VCaP (cell line): ENCODE measurements at regions not wholly inside any gene's neighbourhood (a gene's known extent, or its start where the extent isn't known, plus 50 kb on each side); places are given as distances from the start of the nearest gene placed in this dataset.
"Not testable (repeated sequence)": the region's sequence is repeated elsewhere in the genome, so short reads cannot be mapped to it uniquely, and the experiment has no call there.

Experiments used
- H3K27ac ChIP-seq: fragments of 450-650 bp; 2 replicates; pipeline ENCODE4 v1.5.1; 2017
- TF ChIP-seq, protein P1 (sequence below): fragments of 450-650 bp; conservative IDR thresholded peaks from 2 replicates; pipeline ENCODE4 v1.5.1; 2017; ENCODE audit warnings: mild to moderate bottlenecking, moderate library complexity

DNA sequence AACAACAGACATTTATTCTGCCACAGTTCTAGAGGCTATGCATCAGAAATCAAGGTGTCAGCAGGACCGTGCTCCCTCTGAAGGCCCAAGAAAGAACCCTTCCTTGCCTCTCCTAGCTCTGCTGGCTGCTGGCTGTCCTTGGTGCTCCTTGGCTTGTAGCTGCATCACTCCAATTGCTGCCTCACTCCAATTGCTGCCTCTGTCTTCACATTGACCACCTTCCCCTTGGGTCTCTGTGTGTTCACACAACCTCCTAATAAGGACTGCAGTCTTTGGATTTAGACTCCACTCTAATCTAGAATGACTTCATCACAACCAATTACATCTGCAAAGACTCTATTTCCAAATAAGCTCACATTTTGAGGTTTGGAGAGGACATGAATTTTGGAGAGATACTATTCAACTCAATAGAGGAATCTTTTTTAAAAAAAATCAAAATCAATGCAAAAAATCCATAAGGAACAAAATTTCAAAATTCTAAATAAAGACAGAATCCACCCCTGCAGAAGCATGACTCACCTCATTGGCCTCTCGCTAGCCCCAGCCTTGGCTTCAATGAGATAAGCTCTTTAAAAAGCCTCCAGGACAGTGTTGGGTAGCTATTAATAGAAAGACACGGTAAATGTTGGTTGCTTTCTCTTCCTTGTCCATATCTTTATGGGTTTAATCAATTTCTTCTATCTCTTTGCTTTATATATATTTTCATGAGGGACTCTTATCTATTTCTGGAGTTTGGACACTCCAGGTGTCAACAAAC, 267.6 kb upstream of the MGAT5 start:
- H3K27ac ChIP-seq: no peak overlapping the region
- TF ChIP-seq, protein P1, sequence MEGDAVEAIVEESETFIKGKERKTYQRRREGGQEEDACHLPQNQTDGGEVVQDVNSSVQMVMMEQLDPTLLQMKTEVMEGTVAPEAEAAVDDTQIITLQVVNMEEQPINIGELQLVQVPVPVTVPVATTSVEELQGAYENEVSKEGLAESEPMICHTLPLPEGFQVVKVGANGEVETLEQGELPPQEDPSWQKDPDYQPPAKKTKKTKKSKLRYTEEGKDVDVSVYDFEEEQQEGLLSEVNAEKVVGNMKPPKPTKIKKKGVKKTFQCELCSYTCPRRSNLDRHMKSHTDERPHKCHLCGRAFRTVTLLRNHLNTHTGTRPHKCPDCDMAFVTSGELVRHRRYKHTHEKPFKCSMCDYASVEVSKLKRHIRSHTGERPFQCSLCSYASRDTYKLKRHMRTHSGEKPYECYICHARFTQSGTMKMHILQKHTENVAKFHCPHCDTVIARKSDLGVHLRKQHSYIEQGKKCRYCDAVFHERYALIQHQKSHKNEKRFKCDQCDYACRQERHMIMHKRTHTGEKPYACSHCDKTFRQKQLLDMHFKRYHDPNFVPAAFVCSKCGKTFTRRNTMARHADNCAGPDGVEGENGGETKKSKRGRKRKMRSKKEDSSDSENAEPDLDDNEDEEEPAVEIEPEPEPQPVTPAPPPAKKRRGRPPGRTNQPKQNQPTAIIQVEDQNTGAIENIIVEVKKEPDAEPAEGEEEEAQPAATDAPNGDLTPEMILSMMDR: no peak

DNA sequence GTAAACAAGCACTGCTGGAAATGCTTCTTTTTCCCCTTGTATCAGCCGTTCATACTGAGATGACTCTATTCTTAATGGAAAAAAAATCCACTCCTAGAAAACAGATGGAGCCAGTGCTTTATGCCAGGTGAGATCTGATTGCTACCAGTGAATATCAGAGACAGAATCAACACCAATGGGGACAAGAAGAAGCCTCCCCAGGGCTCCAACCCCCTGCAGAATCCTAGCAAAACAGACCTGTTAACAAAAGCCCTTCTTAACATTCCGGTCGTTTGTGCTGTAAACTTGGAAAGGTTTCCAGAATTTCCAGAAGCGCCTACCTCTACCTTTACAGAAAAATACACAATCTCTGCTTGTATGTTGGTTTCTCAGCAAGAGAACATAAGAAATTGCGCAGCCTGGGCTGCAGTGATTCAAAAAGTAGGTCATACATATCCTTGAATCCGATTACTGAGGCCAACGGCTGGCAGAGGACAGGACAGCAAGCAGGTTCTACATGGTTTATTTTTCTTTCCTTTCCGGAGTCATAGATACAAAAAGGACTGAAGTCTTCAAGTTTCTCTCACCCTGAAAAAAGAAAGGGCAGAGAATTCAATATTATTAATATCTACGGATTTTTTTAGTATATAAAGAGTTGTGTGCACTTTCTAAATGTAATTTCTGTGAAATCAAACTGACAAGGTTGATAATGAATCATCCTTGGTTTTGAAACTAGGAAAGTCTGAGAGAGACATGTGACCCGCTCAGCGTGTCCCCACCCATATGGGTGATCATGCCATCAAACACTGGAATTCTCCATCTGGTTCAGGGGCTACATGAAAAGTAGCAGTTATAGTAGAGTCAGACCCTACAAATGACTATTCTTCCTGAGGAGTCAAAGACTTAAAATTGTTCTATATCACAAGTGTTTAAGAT, 266.7 kb upstream of the MGAT5 start:
- TF ChIP-seq, protein P1: no peak
- no peak overlapping the region for H3K27ac ChIP-seq

DNA sequence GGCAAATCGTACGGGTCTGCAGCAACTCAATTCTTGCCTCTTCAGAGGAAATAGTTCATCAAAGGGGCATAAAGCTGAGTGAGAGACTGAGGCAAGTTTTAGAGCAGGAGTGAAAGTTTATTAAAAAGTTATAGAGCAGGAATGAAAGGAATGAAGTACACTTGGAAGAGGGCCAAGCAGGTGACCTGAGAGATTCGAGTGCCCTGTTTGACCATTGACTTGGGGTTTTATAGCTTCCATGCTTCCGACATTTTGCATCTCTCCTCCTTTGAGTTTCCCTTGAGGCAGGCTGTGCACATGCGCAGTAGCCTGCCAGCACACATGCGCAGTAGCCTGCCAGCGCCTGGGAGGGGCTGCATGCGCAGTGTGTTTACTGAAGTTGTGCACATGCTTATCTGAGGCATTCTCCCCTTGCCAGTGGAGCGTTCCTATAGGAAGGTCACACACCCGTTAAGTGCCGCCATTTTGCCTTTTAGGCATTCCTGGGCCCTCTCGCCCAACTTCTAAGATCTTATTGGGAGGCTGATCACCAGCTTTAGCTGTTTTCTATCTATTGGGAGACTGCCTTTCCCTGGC, 265.5 kb upstream of the MGAT5 start:
- TF ChIP-seq, protein P1: no peak
- H3K27ac ChIP-seq: no peak overlapping the region

DNA sequence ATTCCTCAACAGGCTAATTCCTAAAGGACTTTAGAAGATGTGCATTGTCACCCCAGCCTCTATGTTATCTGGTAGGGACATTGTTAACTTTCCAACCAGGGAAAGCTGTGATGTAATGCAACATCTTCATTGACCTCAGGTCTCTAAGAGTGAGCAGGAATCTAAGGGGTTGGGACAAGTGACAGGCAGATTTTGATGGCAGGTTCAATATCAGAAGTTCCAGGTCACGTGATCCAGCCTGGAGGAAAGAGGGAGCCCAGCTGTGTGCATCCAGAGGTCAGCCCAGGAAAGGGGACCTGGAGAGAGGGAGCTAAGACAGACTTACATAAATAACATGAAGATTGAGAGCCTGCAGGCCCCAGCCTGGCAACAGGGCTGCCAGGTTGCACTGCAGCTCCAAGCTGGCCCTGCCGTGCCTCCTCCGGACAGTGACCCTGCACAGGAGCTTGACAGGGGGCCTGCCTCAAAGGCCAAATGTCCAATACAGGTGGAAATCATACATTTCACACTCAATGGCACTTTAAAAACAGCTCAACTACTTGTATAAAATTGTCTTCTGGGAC, 262.2 kb upstream of the MGAT5 start:
- TF ChIP-seq, protein P1: no peak
- no peak overlapping the region for H3K27ac ChIP-seq

DNA sequence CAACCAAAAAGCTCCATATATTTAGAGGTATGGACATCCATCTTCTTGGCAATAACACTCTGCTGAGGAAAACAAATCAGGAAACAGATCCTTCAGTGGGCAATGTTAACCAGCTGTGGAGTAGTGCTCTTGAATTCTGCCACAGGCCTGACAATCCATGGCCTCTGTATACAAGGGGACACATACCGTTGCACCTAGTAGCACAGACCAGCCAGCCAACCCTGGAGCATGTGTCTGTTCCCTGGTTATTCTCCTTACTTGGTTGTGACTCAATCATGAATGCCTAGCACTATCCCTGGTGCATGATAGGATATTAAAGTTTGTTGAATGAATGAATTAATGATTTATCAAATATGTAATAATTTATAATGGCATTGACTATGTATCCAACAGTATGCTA, 261.4 kb upstream of the MGAT5 start:
- TF ChIP-seq, protein P1: no peak
- no peak overlapping the region for H3K27ac ChIP-seq

DNA sequence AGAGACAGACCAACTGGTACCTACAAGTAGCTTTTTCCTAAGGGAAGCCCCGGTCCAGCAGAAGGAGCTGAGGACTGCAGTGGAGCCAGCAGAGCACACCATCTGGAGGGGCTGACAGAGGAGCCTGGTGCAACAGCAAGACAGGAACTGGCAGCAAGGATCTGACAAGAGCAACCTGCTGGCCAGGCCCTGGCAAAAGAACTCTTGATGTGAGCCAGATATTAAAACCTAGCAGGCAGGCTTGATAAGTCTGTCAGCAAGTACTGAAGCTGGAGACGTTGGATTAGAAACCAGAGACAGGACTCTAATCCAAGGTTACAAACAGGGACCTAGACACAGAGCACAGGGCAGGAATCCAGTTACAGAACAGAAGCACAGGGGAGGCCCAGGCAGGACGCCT, 260.7 kb upstream of the MGAT5 start:
- TF ChIP-seq, protein P1: no peak
- no peak overlapping the region for H3K27ac ChIP-seq

DNA sequence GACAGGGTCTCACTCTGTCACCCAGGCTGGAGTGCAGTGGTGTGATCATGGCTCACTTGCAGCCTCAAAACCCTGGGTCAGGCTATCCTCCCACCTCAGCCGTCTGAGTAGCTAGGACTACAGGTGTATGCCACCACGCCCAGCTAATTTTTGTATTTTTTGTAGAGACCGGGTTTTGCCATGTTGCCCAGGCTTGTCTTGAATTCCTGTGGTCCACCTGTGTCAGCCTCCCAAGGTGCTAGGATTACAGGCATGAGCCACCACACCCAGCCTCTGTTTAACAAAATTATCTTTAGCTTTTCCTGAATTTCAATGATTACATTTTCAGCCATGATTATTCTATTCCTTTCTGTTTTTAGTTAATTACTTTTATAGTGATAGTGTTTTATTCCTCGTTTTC, 255.1 kb upstream of the MGAT5 start:
- not testable (repeated sequence) for H3K27ac ChIP-seq
